Suprapubic skin (tissue), 4 donors: ENCODE measurements at regions not wholly inside any gene's neighbourhood (a gene's known extent, or its start where the extent isn't known, plus 50 kb on each side); places are given as distances from the start of the nearest gene placed in this dataset.
"Not testable (repeated sequence)": the region's sequence is repeated elsewhere in the genome, so short reads cannot be mapped to it uniquely, and the experiment has no call there.

ENCODE experiments used
- DNase-seq, 2 donors: peaks; one replicate each; pipeline ENCODE4 v3.0.0-alpha.2; 2019; ENCODE audit warnings: low spot score in 2 of 2
- H3K27ac ChIP-seq: fragments of 200-600 bp; sonication (generic); one replicate; pipeline ENCODE4 v1.5.1; 2019
- H3K27me3 ChIP-seq: fragments of 200-600 bp; sonication (generic); one replicate; pipeline ENCODE4 v1.5.1; 2019
- H3K36me3 ChIP-seq: fragments of 200-600 bp; sonication (generic); one replicate; pipeline ENCODE4 v1.5.1; 2019
- H3K4me1 ChIP-seq: fragments of 200-600 bp; sonication (generic); one replicate; pipeline ENCODE4 v1.5.1; 2019
- H3K4me3 ChIP-seq: fragments of 200-600 bp; sonication (generic); one replicate; pipeline ENCODE4 v1.5.1; 2019; ENCODE audit warnings: mild to moderate bottlenecking
- H3K9me3 ChIP-seq: fragments of 200-600 bp; sonication (generic); one replicate; pipeline ENCODE4 v1.5.1; 2019
- WGBS: methylation state at CpG from one replicate; pipeline ENCODE4 v1.1.5; 2018; 5-methylcytosine and 5-hydroxymethylcytosine counted together

- WGBS: no CpG with 5 or more reads among the region's 1 CpG
- H3K9me3 ChIP-seq, H3K4me1 ChIP-seq: not testable (repeated sequence)
These were observed 55.9 kb upstream of the NOTCH2NLA start for GRCh38 chr1:146284760-146285159.

GRCh38 chr1:146283527-146283880 is 54.7 kb upstream of the NOTCH2NLA start:
- not testable (repeated sequence) for H3K4me1 ChIP-seq, H3K27me3 ChIP-seq, H3K36me3 ChIP-seq, H3K27ac ChIP-seq, DNase-seq, H3K4me3 ChIP-seq, H3K9me3 ChIP-seq
- no CpG with 5 or more reads among the region's 3 CpGs for WGBS

More at GRCh38 chr1:146284760-146285159, 55.9 kb upstream of the NOTCH2NLA start:
- not testable (repeated sequence) for DNase-seq, H3K4me3 ChIP-seq, H3K27me3 ChIP-seq, H3K36me3 ChIP-seq, H3K27ac ChIP-seq

- not testable (repeated sequence) for H3K27ac ChIP-seq, H3K9me3 ChIP-seq, H3K27me3 ChIP-seq, H3K4me1 ChIP-seq, H3K36me3 ChIP-seq, DNase-seq, H3K4me3 ChIP-seq
- WGBS: no CpG with 5 or more reads among the region's 5 CpGs
These were observed 54.1 kb upstream of the NOTCH2NLA start for GRCh38 chr1:146282807-146283526.

- not testable (repeated sequence) for H3K9me3 ChIP-seq, H3K36me3 ChIP-seq, H3K27ac ChIP-seq, H3K4me3 ChIP-seq, DNase-seq, H3K27me3 ChIP-seq, H3K4me1 ChIP-seq
- WGBS: no CpG with 5 or more reads among the region's 4 CpGs
These were observed 52.7 kb upstream of the NOTCH2NLA start for GRCh38 chr1:146281522-146281921.

GRCh38 chr1:146278758-146279157 is 49.9 kb upstream of the NOTCH2NLA start:
- H3K4me3 ChIP-seq, H3K27ac ChIP-seq, H3K36me3 ChIP-seq, H3K9me3 ChIP-seq, H3K4me1 ChIP-seq, H3K27me3 ChIP-seq, DNase-seq: not testable (repeated sequence)
- no CpG with 5 or more reads among the region's 2 CpGs for WGBS
